ENCODE measurements at regions not wholly inside any gene's neighbourhood (a gene's known extent, or its start where the extent isn't known, plus 50 kb on each side); places are given as distances from the start of the nearest gene placed in this dataset.
A peak's percentile ranks its signal among the peaks of the same experiment; 100 is the strongest.

DNA sequence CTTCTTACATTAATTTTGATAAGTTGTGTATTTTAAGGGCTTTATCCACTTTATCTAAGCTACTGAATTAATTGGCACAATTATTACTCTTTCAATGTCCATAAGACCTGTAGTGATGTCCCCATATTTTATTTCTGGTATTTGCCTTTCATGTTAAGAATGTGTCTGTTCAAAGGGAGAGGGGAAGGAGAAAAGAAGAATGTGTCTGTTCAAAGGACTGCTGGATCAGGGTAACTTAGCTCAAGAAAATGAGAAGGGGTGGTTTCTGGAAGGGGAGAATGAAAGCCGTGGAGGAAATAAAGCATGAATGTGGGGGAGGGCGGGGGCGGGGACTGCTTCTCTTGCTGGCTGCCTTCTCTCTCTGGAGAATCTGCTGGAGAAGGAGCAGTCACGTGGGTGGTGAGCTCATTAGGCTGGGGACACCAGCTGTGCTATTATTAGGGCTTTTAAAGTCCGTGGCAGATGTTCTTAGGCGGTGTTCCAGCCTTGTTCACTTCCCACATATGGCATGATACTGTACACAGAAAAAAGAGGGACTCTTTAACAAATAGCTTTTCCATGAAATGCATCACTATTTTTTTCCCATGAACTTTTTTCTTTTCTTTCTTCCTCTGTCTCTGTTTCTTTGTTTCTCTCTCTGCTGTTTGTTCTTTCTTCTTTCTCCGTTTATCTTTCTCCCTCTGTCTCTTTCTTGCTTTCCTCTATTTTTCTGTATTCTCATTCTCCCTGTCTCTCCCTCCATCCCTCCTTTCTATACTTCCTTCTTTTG, 63.7 kb upstream of the ULK4 start:
- H3K14ac ChIP-seq (ENCODE audit: insufficient read depth, low read length), result no peak overlapping the region; the same call in 1 of the 2 replicates
- peak overlapping the region; percentile 95 for H2BK12ac ChIP-seq (ENCODE audit: insufficient read length, low read depth, low read length)
- Mint-ChIP-seq H3K4me1 (peaks cover 54 to 59% of the 10 kb centered on the region in 2 experiments), H3K4me3 (peak overlapping the region; percentile 42 to 75), H3K27me3 (ENCODE audit: low read depth) (no peaks in the 10 kb centered on the region), H3K36me3 (ENCODE audit: insufficient read depth in 1 of 3, low read depth in 3 of 3) (peaks cover 0 to 12% (median 0%) of the 10 kb centered on the region in 3 experiments; a peak in 6 of 7 replicates), H3K9me3 (peaks cover 4 to 8% of the 10 kb centered on the region in 2 experiments; a peak in 3 of 5 replicates), H3K27ac (peak overlapping the region; percentile 98 to 99 (median 98))
- no peak overlapping the region for H3K23ac ChIP-seq (ENCODE audit: insufficient read length, low read depth, low read length)
- peak overlapping the region; percentile 39 for H3K4me2 ChIP-seq (ENCODE audit: insufficient read depth, insufficient read length, low read length)
- peak; percentile 93 for DNase-seq
- no peaks in the 10 kb centered on the region for H3K9me3 ChIP-seq (ENCODE audit: control insufficient read depth, low read depth, low read length)
- peak overlapping the region; percentile 81 for H2BK120ac ChIP-seq (ENCODE audit: low read depth, low read length, poor library complexity, severe bottlenecking)
- no peaks in the 10 kb centered on the region for H3K23me2 ChIP-seq (ENCODE audit: insufficient read length, low read depth, low read length, poor library complexity, severe bottlenecking)
- H4K5ac ChIP-seq (ENCODE audit: insufficient read length, low read depth, low read length), result no peak overlapping the region
- no peak overlapping the region for H2AK5ac ChIP-seq (ENCODE audit: insufficient read length, low read length)
- peak overlapping the region; percentile 80 for H3T11ph ChIP-seq (ENCODE audit: low read length)
- H4K91ac ChIP-seq (ENCODE audit: insufficient read length, low read depth, low read length), result no peak overlapping the region
- H3K4ac ChIP-seq (ENCODE audit: low read depth, low read length), result peak overlapping the region; percentile 45; the same call in 1 of the 2 replicates
- H3K79me2 ChIP-seq (ENCODE audit: insufficient read depth, low read length), result no peaks in the 10 kb centered on the region; the same call in 1 of the 2 replicates
- no peaks in the 10 kb centered on the region for H4K20me1 ChIP-seq (ENCODE audit: control insufficient read depth, insufficient read depth, insufficient read length)
- H3K27me3 ChIP-seq (ENCODE audit: insufficient read depth, low read length), result no peaks in the 10 kb centered on the region
- no peak overlapping the region for H3K18ac ChIP-seq (ENCODE audit: insufficient read length, low read depth, low read length)
- no peak overlapping the region for H2BK15ac ChIP-seq (ENCODE audit: low read depth, low read length)
- H4K8ac ChIP-seq (replicated peaks; ENCODE audit: insufficient read length, low read depth, low read length), result no peak overlapping the region
- H2BK20ac ChIP-seq (ENCODE audit: low read depth, low read length, poor library complexity, severe bottlenecking), result no peak overlapping the region
- no peak overlapping the region for H3K9ac ChIP-seq (ENCODE audit: extremely low read depth, insufficient read length, low read length)
- H3K56ac ChIP-seq (ENCODE audit: insufficient read length, low read depth, low read length), result no peak overlapping the region
- H3K79me1 ChIP-seq (ENCODE audit: insufficient read depth, low read depth, low read length, poor library complexity, severe bottlenecking), result peaks cover 3% of the 10 kb centered on the region
- H3K4me1 ChIP-seq (ENCODE audit: insufficient read depth, low read length), result peaks cover 10% of the 10 kb centered on the region
- H3K27ac ChIP-seq (ENCODE audit: insufficient read length, low read depth, low read length), result peak overlapping the region; percentile 95
- no CpG with 5 or more reads among the region's 7 CpGs for WGBS (ENCODE audit: extremely low coverage, insufficient read length, low lambda C conversion rate)
- TF ChIP-seq, protein P1, sequence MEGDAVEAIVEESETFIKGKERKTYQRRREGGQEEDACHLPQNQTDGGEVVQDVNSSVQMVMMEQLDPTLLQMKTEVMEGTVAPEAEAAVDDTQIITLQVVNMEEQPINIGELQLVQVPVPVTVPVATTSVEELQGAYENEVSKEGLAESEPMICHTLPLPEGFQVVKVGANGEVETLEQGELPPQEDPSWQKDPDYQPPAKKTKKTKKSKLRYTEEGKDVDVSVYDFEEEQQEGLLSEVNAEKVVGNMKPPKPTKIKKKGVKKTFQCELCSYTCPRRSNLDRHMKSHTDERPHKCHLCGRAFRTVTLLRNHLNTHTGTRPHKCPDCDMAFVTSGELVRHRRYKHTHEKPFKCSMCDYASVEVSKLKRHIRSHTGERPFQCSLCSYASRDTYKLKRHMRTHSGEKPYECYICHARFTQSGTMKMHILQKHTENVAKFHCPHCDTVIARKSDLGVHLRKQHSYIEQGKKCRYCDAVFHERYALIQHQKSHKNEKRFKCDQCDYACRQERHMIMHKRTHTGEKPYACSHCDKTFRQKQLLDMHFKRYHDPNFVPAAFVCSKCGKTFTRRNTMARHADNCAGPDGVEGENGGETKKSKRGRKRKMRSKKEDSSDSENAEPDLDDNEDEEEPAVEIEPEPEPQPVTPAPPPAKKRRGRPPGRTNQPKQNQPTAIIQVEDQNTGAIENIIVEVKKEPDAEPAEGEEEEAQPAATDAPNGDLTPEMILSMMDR (conservative IDR thresholded peaks at IDR 0.05), result no peak
- no peak overlapping the region for H2AFZ ChIP-seq (ENCODE audit: low read length)
- no peak overlapping the region for H2BK5ac ChIP-seq (ENCODE audit: insufficient read length, low read length)
